DOHH2 (cell line): ENCODE measurements at regions not wholly inside any gene's neighbourhood (a gene's known extent, or its start where the extent isn't known, plus 50 kb on each side); places are given as distances from the start of the nearest gene placed in this dataset.

Experiments
- H3F3A ChIP-seq: fragments of 200-600 bp; sonication (generic), shearing (Covaris generic); 2 replicates; pipeline ENCODE4 v1.6.0; 2016; ENCODE audit warnings: antibody characterized with exemption, mild to moderate bottlenecking; ENCODE audit not compliant: control insufficient read depth, insufficient read depth
- H3K27ac ChIP-seq: fragments of 200-600 bp; sonication (generic); 2 replicates; pipeline ENCODE4 v1.5.1; 2014; ENCODE audit warnings: low read depth, mild to moderate bottlenecking, low read length, moderate library complexity
- H3K27me3 ChIP-seq: fragments of 200-600 bp; sonication (generic); 2 replicates; pipeline ENCODE4 v1.6.1; 2014; ENCODE audit warnings: mild to moderate bottlenecking, low read length, mixed read lengths; ENCODE audit not compliant: control insufficient read depth
- H3K36me3 ChIP-seq: fragments of 200-600 bp; sonication (generic); 2 replicates; pipeline ENCODE4 v1.6.1; 2014; ENCODE audit warnings: mild to moderate bottlenecking, low read length, moderate library complexity, mixed read lengths; ENCODE audit not compliant: control insufficient read depth
- H3K4me1 ChIP-seq: fragments of 200-600 bp; sonication (generic); 2 replicates; pipeline ENCODE4 v1.6.1; 2014; ENCODE audit warnings: mild to moderate bottlenecking, low read length, mixed read lengths; ENCODE audit not compliant: control insufficient read depth
- H3K4me2 ChIP-seq: fragments of 200-600 bp; sonication (generic); 2 replicates; pipeline ENCODE4 v1.6.0; 2014; ENCODE audit warnings: mild to moderate bottlenecking, low read length, moderate library complexity
- H3K4me3 ChIP-seq: fragments of 200-600 bp; sonication (generic); 2 replicates; pipeline ENCODE4 v1.5.1; 2014; ENCODE audit warnings: mild to moderate bottlenecking, low read length, mixed read lengths
- H3K79me2 ChIP-seq: fragments of 200-600 bp; sonication (generic); 2 replicates; pipeline ENCODE4 v1.6.1; 2014; ENCODE audit warnings: mild to moderate bottlenecking, low read length, mixed read lengths; ENCODE audit not compliant: control insufficient read depth
- H3K9me2 ChIP-seq: fragments of 200-600 bp; sonication (generic); replicated peaks from 2 replicates; pipeline ENCODE4 v1.6.1; 2014; ENCODE audit warnings: mild to moderate bottlenecking, low read length, mixed read lengths; ENCODE audit not compliant: control insufficient read depth
- H3K9me3 ChIP-seq: fragments of 200-600 bp; sonication (generic); 2 replicates; pipeline ENCODE4 v1.6.1; 2014; ENCODE audit warnings: antibody characterized with exemption, low read length, mixed read lengths; ENCODE audit not compliant: control insufficient read depth, insufficient read depth
- H4K20me1 ChIP-seq: fragments of 200-600 bp; sonication (generic); 2 replicates; pipeline ENCODE4 v1.6.0; 2014; ENCODE audit warnings: low read depth, mild to moderate bottlenecking, antibody characterized with exemption, low read length, moderate library complexity; ENCODE audit not compliant: control insufficient read depth, insufficient read depth
- CTCF ChIP-seq: fragments of 200-600 bp; sonication (generic); IDR thresholded peaks from one replicate; pipeline ENCODE4 v1.5.1; 2014; ENCODE audit warnings: antibody characterized with exemption, mild to moderate bottlenecking, low read depth, low read length; ENCODE audit not compliant: poor library complexity, severe bottlenecking
- EZH2phosphoT487 ChIP-seq: fragments of 200-600 bp; sonication (generic); IDR thresholded peaks from 2 replicates; pipeline ENCODE4 v1.6.1; 2017; ENCODE audit warnings: borderline replicate concordance, mild to moderate bottlenecking, antibody characterized with exemption, low read length, moderate library complexity, mixed read lengths

GRCh38 chrX:118218079-118218478, 101.5 kb upstream of the KLHL13 start:
- no peaks in the 10 kb centered on the region for H3K27me3 ChIP-seq
- no peaks in the 10 kb centered on the region for H4K20me1 ChIP-seq
- H3K4me2 ChIP-seq = no peak overlapping the region
- peaks cover 11% of the 10 kb centered on the region for H3K4me1 ChIP-seq
- no peaks in the 10 kb centered on the region for H3K79me2 ChIP-seq
- H3K4me3 ChIP-seq = no peak overlapping the region
- H3K9me2 ChIP-seq = no peaks in the 10 kb centered on the region
- no peaks in the 10 kb centered on the region for H3K36me3 ChIP-seq
- no peaks in the 10 kb centered on the region for H3F3A ChIP-seq
- no peak for TF ChIP-seq CTCF
- no peak for TF ChIP-seq EZH2phosphoT487
- no peaks in the 10 kb centered on the region for H3K9me3 ChIP-seq
- no peak overlapping the region for H3K27ac ChIP-seq

GRCh38 chrX:118218940-118219339, 102.3 kb upstream of the KLHL13 start:
- H3K4me2 ChIP-seq = no peak overlapping the region
- no peaks in the 10 kb centered on the region for H3K27me3 ChIP-seq
- H3F3A ChIP-seq = no peaks in the 10 kb centered on the region
- no peak overlapping the region for H3K4me3 ChIP-seq
- H3K79me2 ChIP-seq = no peaks in the 10 kb centered on the region
- no peaks in the 10 kb centered on the region for H3K9me2 ChIP-seq
- no peaks in the 10 kb centered on the region for H4K20me1 ChIP-seq
- no peaks in the 10 kb centered on the region for H3K9me3 ChIP-seq
- H3K36me3 ChIP-seq = no peaks in the 10 kb centered on the region
- TF ChIP-seq EZH2phosphoT487 = no peak
- no peak for TF ChIP-seq CTCF
- H3K4me1 ChIP-seq = peaks cover 6% of the 10 kb centered on the region; the same call in 1 of the 2 replicates
- no peak overlapping the region for H3K27ac ChIP-seq

- H3K4me3 ChIP-seq = no peak overlapping the region
- H3K79me2 ChIP-seq = no peaks in the 10 kb centered on the region
- peaks cover 6% of the 10 kb centered on the region; the same call in 1 of the 2 replicates for H3K4me1 ChIP-seq
- TF ChIP-seq EZH2phosphoT487 = no peak
- no peak for TF ChIP-seq CTCF
- no peaks in the 10 kb centered on the region for H3K36me3 ChIP-seq
- no peaks in the 10 kb centered on the region for H3K9me3 ChIP-seq
- H3K4me2 ChIP-seq = no peak overlapping the region
- H3F3A ChIP-seq = no peaks in the 10 kb centered on the region
- H3K27me3 ChIP-seq = no peaks in the 10 kb centered on the region
- no peaks in the 10 kb centered on the region for H3K9me2 ChIP-seq
- H4K20me1 ChIP-seq = no peaks in the 10 kb centered on the region
- no peak overlapping the region for H3K27ac ChIP-seq
These were observed 103.3 kb upstream of the KLHL13 start for GRCh38 chrX:118219866-118220265.
